Activated CD8-positive, alpha-beta memory T cell treated with anti-CD3 and anti-CD28 coated beads, Interleukin-2, amount 10 ng/mL, durations not matched to agents 7 days and 5 days (primary cell): ENCODE measurements at regions not wholly inside any gene's neighbourhood (a gene's known extent, or its start where the extent isn't known, plus 50 kb on each side); places are given as distances from the start of the nearest gene placed in this dataset.

Experiments
- ATAC-seq: fragments of 150-1000 bp; cut with Tn5 transposase; one replicate; pipeline ENCODE4 v1.10.0; 2021; ENCODE audit warnings: moderate library complexity
- CTCF ChIA-PET: fragments of 350-600 bp; sonication (Branson Sonifier 250); formaldehyde crosslinking; loops from one replicate; lab custom pipeline; 2021; ENCODE audit warnings: antibody characterized with exemption; lab: Charles Lee
- DNase-seq: peaks from one replicate; pipeline ENCODE4 v3.0.0-alpha.2; 2020
- H3K27ac Mint-ChIP-seq: one replicate; pipeline ENCODE4 v1.8.0; 2021; ENCODE audit warnings: mild to moderate bottlenecking, mixed read lengths
- H3K27me3 Mint-ChIP-seq: one replicate; pipeline ENCODE4 v1.8.0; 2021; ENCODE audit warnings: mixed read lengths
- H3K36me3 Mint-ChIP-seq: one replicate; pipeline ENCODE4 v1.8.0; 2021; ENCODE audit warnings: mild to moderate bottlenecking, mixed read lengths
- H3K4me1 Mint-ChIP-seq: one replicate; pipeline ENCODE4 v1.8.0; 2021; ENCODE audit warnings: mixed read lengths
- H3K4me3 Mint-ChIP-seq: one replicate; pipeline ENCODE4 v1.8.0; 2021; ENCODE audit warnings: mild to moderate bottlenecking, moderate library complexity, mixed read lengths
- H3K9me3 Mint-ChIP-seq: one replicate; pipeline ENCODE4 v1.8.0; 2022; ENCODE audit warnings: low read depth, mixed read lengths

- peaks cover 19% of the 10 kb centered on the region for H3K27me3 Mint-ChIP-seq
- no peak overlapping the region for H3K27ac Mint-ChIP-seq
- H3K4me1 Mint-ChIP-seq, result no peaks in the 10 kb centered on the region
- H3K4me3 Mint-ChIP-seq, result no peak overlapping the region
- ATAC-seq, result no peak
- CTCF ChIA-PET, result no interaction called here
- peaks cover 2% of the 10 kb centered on the region for H3K9me3 Mint-ChIP-seq
- no peaks in the 10 kb centered on the region for H3K36me3 Mint-ChIP-seq
- DNase-seq, result no peak
These were observed 204.9 kb downstream of the KIF26A start for GRCh38 chr14:104343294-104343625.

- no peak overlapping the region for H3K4me3 Mint-ChIP-seq
- no peaks in the 10 kb centered on the region for H3K9me3 Mint-ChIP-seq
- no peaks in the 10 kb centered on the region for H3K4me1 Mint-ChIP-seq
- peaks cover 13% of the 10 kb centered on the region for H3K27me3 Mint-ChIP-seq
- H3K27ac Mint-ChIP-seq, result no peak overlapping the region
- no peaks in the 10 kb centered on the region for H3K36me3 Mint-ChIP-seq
- CTCF ChIA-PET, result no interaction called here
- no peak for DNase-seq
- ATAC-seq, result no peak
These were observed 205.6 kb downstream of the KIF26A start for GRCh38 chr14:104343690-104344640.

- DNase-seq, result no peak
- Mint-ChIP-seq H3K4me1 (no peaks in the 10 kb centered on the region), H3K9me3 (no peaks in the 10 kb centered on the region), H3K4me3 (no peak overlapping the region), H3K36me3 (no peaks in the 10 kb centered on the region), H3K27ac (no peak overlapping the region), H3K27me3 (peaks cover 9% of the 10 kb centered on the region)
- CTCF ChIA-PET, result no interaction called here
- no peak for ATAC-seq
These were observed 206.6 kb downstream of the KIF26A start for GRCh38 chr14:104344818-104345620.

- Mint-ChIP-seq H3K9me3 (no peaks in the 10 kb centered on the region), H3K36me3 (no peaks in the 10 kb centered on the region), H3K27me3 (peaks cover 3% of the 10 kb centered on the region), H3K4me1 (no peaks in the 10 kb centered on the region), H3K4me3 (no peak overlapping the region), H3K27ac (no peak overlapping the region)
- CTCF ChIA-PET, result no interaction called here
- DNase-seq, result no peak
- no peak for ATAC-seq
These were observed 207.5 kb downstream of the KIF26A start for GRCh38 chr14:104345621-104346462.

GRCh38 chr14:104346608-104347007, 208.2 kb downstream of the KIF26A start:
- no peaks in the 10 kb centered on the region for H3K9me3 Mint-ChIP-seq
- H3K36me3 Mint-ChIP-seq, result no peaks in the 10 kb centered on the region
- ATAC-seq (no peak), DNase-seq (no peak)
- H3K27ac Mint-ChIP-seq, result no peak overlapping the region
- peaks cover 3% of the 10 kb centered on the region for H3K27me3 Mint-ChIP-seq
- CTCF ChIA-PET, result no interaction called here
- no peak overlapping the region for H3K4me3 Mint-ChIP-seq
- H3K4me1 Mint-ChIP-seq, result no peaks in the 10 kb centered on the region

GRCh38 chr14:104348741-104349140, 210.4 kb downstream of the KIF26A start:
- Mint-ChIP-seq H3K27me3 (peaks cover 3% of the 10 kb centered on the region), H3K9me3 (no peaks in the 10 kb centered on the region), H3K4me3 (no peak overlapping the region), H3K27ac (no peak overlapping the region), H3K36me3 (no peaks in the 10 kb centered on the region), H3K4me1 (no peaks in the 10 kb centered on the region)
- no peak for DNase-seq
- ATAC-seq, result no peak
- CTCF ChIA-PET, result no interaction called here

- DNase-seq (no peak), ATAC-seq (no peak)
- H3K27ac Mint-ChIP-seq, result no peak overlapping the region
- no peak overlapping the region for H3K4me3 Mint-ChIP-seq
- peaks cover 3% of the 10 kb centered on the region for H3K27me3 Mint-ChIP-seq
- H3K9me3 Mint-ChIP-seq, result no peaks in the 10 kb centered on the region
- H3K36me3 Mint-ChIP-seq, result no peaks in the 10 kb centered on the region
- H3K4me1 Mint-ChIP-seq, result no peaks in the 10 kb centered on the region
- CTCF ChIA-PET, result no interaction called here
These were observed 211.6 kb downstream of the KIF26A start for GRCh38 chr14:104349950-104350349.

GRCh38 chr14:104350463-104351185, 212.2 kb downstream of the KIF26A start:
- ATAC-seq (no peak), DNase-seq (no peak)
- CTCF ChIA-PET, result no interaction called here
- peaks cover 3% of the 10 kb centered on the region for H3K27me3 Mint-ChIP-seq
- H3K27ac Mint-ChIP-seq, result no peak overlapping the region
- no peaks in the 10 kb centered on the region for H3K4me1 Mint-ChIP-seq
- no peak overlapping the region for H3K4me3 Mint-ChIP-seq
- H3K9me3 Mint-ChIP-seq, result no peaks in the 10 kb centered on the region
- H3K36me3 Mint-ChIP-seq, result no peaks in the 10 kb centered on the region

GRCh38 chr14:104351849-104352492, 213.6 kb downstream of the KIF26A start:
- Mint-ChIP-seq H3K9me3 (no peaks in the 10 kb centered on the region), H3K27me3 (peaks cover 3% of the 10 kb centered on the region), H3K27ac (no peak overlapping the region), H3K4me3 (no peak overlapping the region), H3K36me3 (no peaks in the 10 kb centered on the region), H3K4me1 (no peaks in the 10 kb centered on the region)
- ATAC-seq (no peak), DNase-seq (no peak)
- CTCF ChIA-PET, result no interaction called here

- no peaks in the 10 kb centered on the region for H3K9me3 Mint-ChIP-seq
- ATAC-seq, result no peak
- peaks cover 3% of the 10 kb centered on the region for H3K27me3 Mint-ChIP-seq
- DNase-seq, result no peak
- no peak overlapping the region for H3K4me3 Mint-ChIP-seq
- CTCF ChIA-PET, result no interaction called here
- H3K27ac Mint-ChIP-seq, result no peak overlapping the region
- no peaks in the 10 kb centered on the region for H3K36me3 Mint-ChIP-seq
- H3K4me1 Mint-ChIP-seq, result no peaks in the 10 kb centered on the region
These were observed 214.3 kb downstream of the KIF26A start for GRCh38 chr14:104352493-104353220.

GRCh38 chr14:104353221-104353920, 215.0 kb downstream of the KIF26A start:
- Mint-ChIP-seq H3K4me3 (no peak overlapping the region), H3K27ac (no peak overlapping the region), H3K4me1 (no peaks in the 10 kb centered on the region), H3K27me3 (peaks cover 3% of the 10 kb centered on the region), H3K9me3 (no peaks in the 10 kb centered on the region), H3K36me3 (no peaks in the 10 kb centered on the region)
- no peak for DNase-seq
- CTCF ChIA-PET, result no interaction called here
- ATAC-seq, result no peak
